Ascending aorta (tissue), 2 donors: ENCODE measurements at regions not wholly inside any gene's neighbourhood (a gene's known extent, or its start where the extent isn't known, plus 50 kb on each side); places are given as distances from the start of the nearest gene placed in this dataset.
A peak's percentile ranks its signal among the peaks of the same experiment; 100 is the strongest.

Experiments used
- DNase-seq, 2 donors: peaks; one replicate each; pipeline ENCODE4 v3.0.0-alpha.2; 2019; ENCODE audit warnings: low spot score in 2 of 2
- H3K27ac ChIP-seq, 2 donors: fragments of 200-600 bp; sonication (generic); one replicate each; pipeline ENCODE4 v1.5.1; 2016 to 2017; ENCODE audit warnings: mild to moderate bottlenecking in 1 of 2
- H3K27me3 ChIP-seq: fragments of 200-600 bp; sonication (generic); one replicate; pipeline ENCODE4 v1.5.1; 2017
- H3K36me3 ChIP-seq, 2 donors: fragments of 200-600 bp; sonication (generic); one replicate each; pipeline ENCODE4 v1.5.1; 2016
- H3K4me1 ChIP-seq, 2 donors: fragments of 200-600 bp; sonication (generic); one replicate each; pipeline ENCODE4 v1.5.1; 2016 to 2017; ENCODE audit warnings: mild to moderate bottlenecking in 1 of 2
- H3K4me3 ChIP-seq, 2 donors: fragments of 200-600 bp; sonication (generic); one replicate each; pipeline ENCODE4 v1.5.1; 2016 to 2017; ENCODE audit warnings: mild to moderate bottlenecking in 1 of 2
- H3K9me3 ChIP-seq, 2 donors: fragments of 200-600 bp; sonication (generic); one replicate each; pipeline ENCODE4 v1.5.1; 2016
- CTCF ChIP-seq, 3 experiments: fragments of 200-600 bp in 2 of 3; fragments of 450-650 bp in 1 of 3; sonication (generic) in 2 of 3; IDR thresholded peaks; one replicate each; pipeline ENCODE4 v1.5.1; 2016 to 2019; ENCODE audit warnings: antibody characterized with exemption in 3 of 3, mild to moderate bottlenecking in 1 of 3, moderate library complexity in 1 of 3
- intact Hi-C: fragments of 100-400 bp; cut with DNase I; formaldehyde crosslinking; loops from one replicate; pipeline ENCODE4 v1.15.1; 2023

DNA sequence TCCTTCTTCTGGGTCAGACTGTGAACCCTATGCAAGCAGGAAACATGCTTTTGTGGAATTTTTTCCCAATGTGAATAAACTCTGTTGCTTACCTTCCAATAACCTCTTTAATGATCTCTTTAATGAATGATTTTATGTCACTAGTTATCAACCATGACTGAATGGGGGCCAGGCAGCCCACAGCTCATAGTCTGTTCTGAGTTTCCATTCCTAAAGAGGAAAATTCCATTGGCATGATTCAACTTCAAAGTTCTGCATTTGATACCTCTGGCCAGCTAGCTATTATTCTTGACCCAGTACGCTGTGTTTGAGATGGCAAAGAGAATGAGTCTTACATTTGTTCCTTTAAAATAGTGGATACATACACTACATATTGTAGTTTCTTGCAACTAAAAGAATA, 867.8 kb upstream of the CELF2 start:
- intact Hi-C loops, result no loop called here
- DNase-seq, result no peak
- Histone ChIP-seq H3K36me3 (no peaks in the 10 kb centered on the region), H3K9me3 (no peaks in the 10 kb centered on the region), H3K4me1 (no peaks in the 10 kb centered on the region), H3K4me3 (no peak overlapping the region), H3K27ac (peak overlapping the region in 1 of 2 donors; percentile 44), H3K27me3 (no peaks in the 10 kb centered on the region)
- TF ChIP-seq CTCF (IDR thresholded peaks at IDR 0.05), result no peak

GRCh38 chr10:10156917-10157600, 860.6 kb upstream of the CELF2 start:
- no peaks in the 10 kb centered on the region for H3K36me3 ChIP-seq
- TF ChIP-seq CTCF (IDR thresholded peaks at IDR 0.05), result no peak
- intact Hi-C loops, result no loop called here
- no peaks in the 10 kb centered on the region for H3K9me3 ChIP-seq
- H3K4me3 ChIP-seq, result no peak overlapping the region
- no peaks in the 10 kb centered on the region for H3K4me1 ChIP-seq
- H3K27me3 ChIP-seq, result no peaks in the 10 kb centered on the region
- no peak overlapping the region for H3K27ac ChIP-seq
- no peak for DNase-seq

DNA sequence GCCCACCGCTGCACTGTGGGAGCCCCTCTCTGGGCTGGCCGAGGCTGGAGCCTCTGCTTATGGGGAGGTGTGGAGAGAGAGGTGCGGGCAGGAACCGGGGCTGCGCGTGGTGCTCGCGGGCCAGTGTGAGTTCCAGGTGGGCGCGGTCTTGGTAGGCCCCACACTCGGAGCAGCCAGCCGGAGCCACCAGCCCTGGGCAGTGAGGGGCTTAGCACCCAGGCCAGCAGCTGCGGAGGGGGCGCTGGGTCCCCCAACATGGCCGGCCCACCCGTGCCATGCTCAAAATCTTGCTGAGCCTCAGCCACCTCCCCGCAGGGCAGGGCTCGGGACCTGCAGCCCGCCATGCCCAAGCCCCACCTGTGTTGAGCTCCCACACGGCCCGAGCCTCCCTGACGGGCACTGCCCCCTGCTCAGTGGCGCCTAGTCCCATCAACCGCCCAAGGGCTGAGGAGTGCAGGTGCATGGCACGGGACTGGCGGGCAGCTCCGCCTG, 856.8 kb upstream of the CELF2 start:
- no peaks in the 10 kb centered on the region for H3K4me1 ChIP-seq
- TF ChIP-seq CTCF (IDR thresholded peaks at IDR 0.05), result no peak
- H3K4me3 ChIP-seq, result no peak overlapping the region
- intact Hi-C loops, result no loop called here
- H3K9me3 ChIP-seq, result no peaks in the 10 kb centered on the region
- DNase-seq, result no peak
- no peak overlapping the region for H3K27ac ChIP-seq
- no peaks in the 10 kb centered on the region for H3K27me3 ChIP-seq
- no peaks in the 10 kb centered on the region for H3K36me3 ChIP-seq

GRCh38 chr10:10164848-10165247, 852.8 kb upstream of the CELF2 start:
- intact Hi-C loops, result no loop called here
- no peak for TF ChIP-seq CTCF (IDR thresholded peaks at IDR 0.05)
- H3K36me3 ChIP-seq, result no peaks in the 10 kb centered on the region
- H3K27ac ChIP-seq, result no peak overlapping the region
- no peaks in the 10 kb centered on the region for H3K9me3 ChIP-seq
- H3K4me3 ChIP-seq, result no peak overlapping the region
- H3K27me3 ChIP-seq, result no peaks in the 10 kb centered on the region
- no peaks in the 10 kb centered on the region for H3K4me1 ChIP-seq
- DNase-seq, result no peak

DNA sequence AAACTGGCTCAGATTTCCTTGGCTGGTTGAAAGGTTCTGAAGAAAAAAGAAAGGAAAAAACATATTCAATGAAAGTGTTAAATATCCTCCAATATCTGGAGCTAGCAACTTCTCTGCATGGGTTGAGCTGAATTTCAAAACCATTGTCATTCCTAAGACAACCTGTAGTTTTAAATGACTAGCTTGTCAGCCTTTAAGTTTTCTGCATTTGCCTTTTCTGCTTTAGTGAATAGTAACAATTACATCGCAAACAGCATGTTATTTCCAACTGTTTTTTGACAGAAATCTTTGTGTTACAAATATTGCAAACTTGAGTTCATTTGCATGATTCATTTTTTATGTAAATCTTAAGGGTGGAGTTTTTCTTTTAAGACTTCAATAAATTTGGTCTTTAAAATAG, 852.3 kb upstream of the CELF2 start:
- no peaks in the 10 kb centered on the region for H3K4me1 ChIP-seq
- intact Hi-C loops, result no loop called here

More for the DNA sequence above, 852.3 kb upstream of the CELF2 start:
- no peaks in the 10 kb centered on the region for H3K36me3 ChIP-seq
- H3K27me3 ChIP-seq, result no peaks in the 10 kb centered on the region
- no peak for TF ChIP-seq CTCF (IDR thresholded peaks at IDR 0.05)
- DNase-seq, result no peak
- no peaks in the 10 kb centered on the region for H3K9me3 ChIP-seq
- H3K4me3 ChIP-seq, result no peak overlapping the region
- no peak overlapping the region for H3K27ac ChIP-seq
